Neural cell (in vitro differentiated cells): ENCODE measurements at regions not wholly inside any gene's neighbourhood (a gene's known extent, or its start where the extent isn't known, plus 50 kb on each side); places are given as distances from the start of the nearest gene placed in this dataset.

Source experiments
- H2AFZ ChIP-seq: fragments of 200-600, 300-800 bp; sonication (generic), shearing (Covaris generic); 2 replicates; pipeline ENCODE4 v1.6.0; 2014; ENCODE audit warnings: low read depth, mild to moderate bottlenecking, antibody characterized with exemption, low read length, moderate library complexity
- H3F3A ChIP-seq: fragments of 200-600 bp; shearing (Covaris generic); 2 replicates; pipeline ENCODE4 v1.6.1; 2016; ENCODE audit warnings: mild to moderate bottlenecking, moderate library complexity, mixed read lengths, antibody characterized with exemption, low read length; ENCODE audit not compliant: insufficient read depth, poor library complexity, severe bottlenecking
- H3K27ac ChIP-seq: fragments of 200-600, 300-800 bp; sonication (generic), shearing (Covaris generic); 2 replicates; pipeline ENCODE4 v1.5.1; 2014; ENCODE audit warnings: mild to moderate bottlenecking, low read length, moderate library complexity
- H3K27me3 ChIP-seq: fragments of 300-800, 200-600 bp; sonication (generic), shearing (Covaris generic); 2 replicates; pipeline ENCODE4 v1.6.0; 2014; ENCODE audit warnings: mild to moderate bottlenecking, low read depth, low read length, moderate library complexity; ENCODE audit not compliant: insufficient read depth
- H3K36me3 ChIP-seq: fragments of 300-800, 200-600 bp; sonication (generic), shearing (Covaris generic); 2 replicates; pipeline ENCODE4 v1.5.1; 2014; ENCODE audit warnings: mild to moderate bottlenecking, antibody characterized with exemption, low read length, moderate library complexity; ENCODE audit not compliant: insufficient read depth
- H3K4me2 ChIP-seq: fragments of 300-800, 200-600 bp; sonication (generic), shearing (Covaris generic); 2 replicates; pipeline ENCODE4 v1.6.0; 2014; ENCODE audit warnings: mild to moderate bottlenecking, low read length
- H3K4me3 ChIP-seq: fragments of 300-800, 200-600 bp; sonication (generic), shearing (Covaris generic); 2 replicates; pipeline ENCODE4 v1.5.1; 2014; ENCODE audit warnings: mild to moderate bottlenecking, low read length, moderate library complexity
- H3K79me2 ChIP-seq: fragments of 200-600 bp; shearing (Covaris generic); replicated peaks from 2 replicates; pipeline ENCODE4 v1.6.0; 2014; ENCODE audit warnings: mild to moderate bottlenecking, low read length, moderate library complexity; ENCODE audit not compliant: insufficient read depth
- H3K9ac ChIP-seq: fragments of 300-800, 200-600 bp; sonication (generic), shearing (Covaris generic); 2 replicates; pipeline ENCODE4 v1.6.1; 2016; ENCODE audit warnings: mild to moderate bottlenecking, low read length, mixed read lengths
- H3K9me2 ChIP-seq: fragments of 200-600 bp; shearing (Covaris generic); 2 replicates; pipeline ENCODE4 v1.6.1; 2016; ENCODE audit warnings: mild to moderate bottlenecking, low read length, mixed read lengths; ENCODE audit not compliant: insufficient read depth
- H3K9me3 ChIP-seq: fragments of 200-600, 300-800 bp; sonication (generic), shearing (Covaris generic); 2 replicates; pipeline ENCODE4 v1.6.1; 2016; ENCODE audit warnings: mild to moderate bottlenecking, mixed run types, low read length, moderate library complexity, mixed read lengths
- H4K20me1 ChIP-seq: fragments of 200-600 bp; shearing (Covaris generic); 2 replicates; pipeline ENCODE4 v1.6.1; 2016; ENCODE audit warnings: mild to moderate bottlenecking, mixed run types; ENCODE audit not compliant: insufficient read depth
- CTCF ChIP-seq: fragments of 450-650 bp; IDR thresholded peaks from 2 replicates; pipeline ENCODE4 v1.5.1; 2014; ENCODE audit warnings: antibody characterized with exemption, mild to moderate bottlenecking, moderate library complexity; ENCODE audit not compliant: poor library complexity, severe bottlenecking
- EP300 ChIP-seq: fragments of 450-650 bp; conservative IDR thresholded peaks from 2 replicates; pipeline ENCODE4 v1.6.1; 2014; ENCODE audit warnings: antibody characterized with exemption, mild to moderate bottlenecking, moderate library complexity; ENCODE audit not compliant: poor library complexity, severe bottlenecking
- EZH2 ChIP-seq: fragments of 200-600, 300-800 bp; shearing (Covaris generic), sonication (generic); IDR thresholded peaks from 2 replicates; pipeline ENCODE4 v1.6.1; 2014; ENCODE audit warnings: antibody characterized with exemption, low read length, borderline replicate concordance, mild to moderate bottlenecking; ENCODE audit not compliant: insufficient read depth, poor library complexity, severe bottlenecking
- MXI1 ChIP-seq: fragments of 450-650 bp; conservative IDR thresholded peaks from 2 replicates; pipeline ENCODE4 v1.6.1; 2014; ENCODE audit warnings: antibody characterized with exemption, mild to moderate bottlenecking; ENCODE audit not compliant: poor library complexity, severe bottlenecking
- POLR2AphosphoS5 ChIP-seq: IDR thresholded peaks from 2 replicates; pipeline ENCODE4 v1.6.1; 2012
- RAD21 ChIP-seq: fragments of 450-650 bp; conservative IDR thresholded peaks from 2 replicates; pipeline ENCODE4 v1.6.1; 2014; ENCODE audit warnings: antibody characterized with exemption, mild to moderate bottlenecking, moderate library complexity
- REST ChIP-seq: IDR thresholded peaks from 2 replicates; pipeline ENCODE4 v1.6.1; 2012; ENCODE audit warnings: borderline replicate concordance
- SMC3 ChIP-seq: fragments of 450-650 bp; conservative IDR thresholded peaks from 2 replicates; pipeline ENCODE4 v1.6.1; 2014; ENCODE audit warnings: antibody characterized with exemption, mild to moderate bottlenecking, moderate library complexity; ENCODE audit not compliant: poor library complexity
- TAF1 ChIP-seq: IDR thresholded peaks from 2 replicates; pipeline ENCODE4 v1.6.1; 2012; ENCODE audit warnings: low read depth

DNA sequence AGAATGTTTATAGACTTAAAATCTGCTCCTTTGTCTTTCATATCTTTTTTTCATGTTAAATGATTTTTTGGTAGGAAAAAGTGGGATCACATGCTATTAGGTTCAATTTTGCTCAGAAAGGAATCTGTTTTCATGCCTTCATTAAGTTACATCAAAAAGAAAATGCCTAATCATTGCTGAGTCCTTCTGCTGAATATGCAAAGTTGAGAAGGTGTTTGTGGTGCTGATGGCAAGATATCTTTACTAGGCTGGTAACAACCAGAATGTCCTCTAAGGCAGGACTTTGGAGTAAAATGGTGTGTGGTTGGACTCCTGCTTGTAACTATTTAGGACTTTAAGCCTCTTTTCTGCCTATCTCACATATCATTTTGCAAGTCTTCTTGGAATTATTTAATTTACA lies 88.3 kb downstream of the TRIB2 start (continued):
- TF ChIP-seq CTCF (no peak), POLR2AphosphoS5 (no peak)

GRCh38 chr2:12806549-12807242 lies 90.0 kb downstream of the TRIB2 start:
- TF ChIP-seq POLR2AphosphoS5 (no peak), REST (no peak), TAF1 (no peak), SMC3 (no peak), RAD21 (no peak), EZH2 (no peak), EP300 (no peak), CTCF (no peak), MXI1 (no peak)
- Histone ChIP-seq H3K4me3 (no peak overlapping the region), H3K4me2 (no peak overlapping the region), H3K9ac (no peak overlapping the region), H4K20me1 (no peaks in the 10 kb centered on the region), H3K27ac (no peak overlapping the region), H3K9me2 (no peaks in the 10 kb centered on the region), H3F3A (no peaks in the 10 kb centered on the region), H2AFZ (no peak overlapping the region), H3K79me2 (no peaks in the 10 kb centered on the region), H3K36me3 (no peaks in the 10 kb centered on the region), H3K9me3 (no peaks in the 10 kb centered on the region), H3K27me3 (no peaks in the 10 kb centered on the region)
